ENCODE measurements at regions not wholly inside any gene's neighbourhood (a gene's known extent, or its start where the extent isn't known, plus 50 kb on each side); places are given as distances from the start of the nearest gene placed in this dataset.

- Histone ChIP-seq H3K4me2 (ENCODE audit: low read depth, low read length) (no peak overlapping the region), H3K79me2 (ENCODE audit: insufficient read depth, low read length) (no peaks in the 10 kb centered on the region), H2AFZ (ENCODE audit: low read length) (no peak overlapping the region), H3K9me3 (ENCODE audit: low read length) (no peaks in the 10 kb centered on the region), H3K36me3 (replicated peaks in 1 of 2; ENCODE audit: control insufficient read depth in 1 of 2, insufficient read depth in 2 of 2, low read length in 2 of 2) (no peaks in the 10 kb centered on the region), H3K27ac (ENCODE audit: extremely low read length, insufficient read depth, low read length) (no peak overlapping the region), H4K20me1 (ENCODE audit: insufficient read depth, low read length) (no peaks in the 10 kb centered on the region), H3K4me3 (replicated peaks in 1 of 3; ENCODE audit: insufficient read depth in 1 of 3, low read depth in 2 of 3, low read length in 3 of 3) (no peak overlapping the region), H3K27me3 (ENCODE audit: control insufficient read depth in 1 of 2, insufficient read depth in 2 of 2, low read length in 2 of 2) (no peaks in the 10 kb centered on the region; a peak in 1 of 5 replicates), H3K9ac (ENCODE audit: insufficient read depth, low read depth, low read length) (no peak overlapping the region), H3K4me1 (ENCODE audit: insufficient read depth, low read length) (no peaks in the 10 kb centered on the region)
- 62% methylated on average over 3 of the region's 3 CpGs for WGBS (ENCODE audit: low lambda C conversion rate)
- in situ Hi-C loops (cut with HindIII; ENCODE audit: extremely low pct_ligation_motif_present, low pct_unique_long_range_greater_than_20kb), result no loop called here
- no peak for DNase-seq (ENCODE audit: low spot score)
- TF ChIP-seq ZZZ3 (CRISPR knock-in tag; IDR thresholded peaks at IDR 0.05; ENCODE audit: borderline replicate concordance) (no peak), KAT8 (CRISPR knock-in tag; IDR thresholded peaks at IDR 0.05) (no peak), ZFAT (CRISPR knock-in tag; conservative IDR thresholded peaks at IDR 0.05) (no peak), ZNF484 (CRISPR knock-in tag; IDR thresholded peaks at IDR 0.05; ENCODE audit: borderline replicate concordance, low read depth) (no peak), ZNF780A (CRISPR knock-in tag; IDR thresholded peaks at IDR 0.05) (no peak), MLLT10 (CRISPR knock-in tag; IDR thresholded peaks at IDR 0.05) (no peak), FIP1L1 (IDR thresholded peaks at IDR 0.05; ENCODE audit: borderline replicate concordance, insufficient read depth, low read depth, low read length) (no peak), ZNF569 (CRISPR knock-in tag; IDR thresholded peaks at IDR 0.05; ENCODE audit: borderline replicate concordance) (no peak), ZNF34 (CRISPR knock-in tag; IDR thresholded peaks at IDR 0.05; ENCODE audit: borderline replicate concordance) (no peak), GLI4 (CRISPR knock-in tag; IDR thresholded peaks at IDR 0.05; ENCODE audit: borderline replicate concordance) (no peak)
- TF ChIP-seq, protein P1, sequence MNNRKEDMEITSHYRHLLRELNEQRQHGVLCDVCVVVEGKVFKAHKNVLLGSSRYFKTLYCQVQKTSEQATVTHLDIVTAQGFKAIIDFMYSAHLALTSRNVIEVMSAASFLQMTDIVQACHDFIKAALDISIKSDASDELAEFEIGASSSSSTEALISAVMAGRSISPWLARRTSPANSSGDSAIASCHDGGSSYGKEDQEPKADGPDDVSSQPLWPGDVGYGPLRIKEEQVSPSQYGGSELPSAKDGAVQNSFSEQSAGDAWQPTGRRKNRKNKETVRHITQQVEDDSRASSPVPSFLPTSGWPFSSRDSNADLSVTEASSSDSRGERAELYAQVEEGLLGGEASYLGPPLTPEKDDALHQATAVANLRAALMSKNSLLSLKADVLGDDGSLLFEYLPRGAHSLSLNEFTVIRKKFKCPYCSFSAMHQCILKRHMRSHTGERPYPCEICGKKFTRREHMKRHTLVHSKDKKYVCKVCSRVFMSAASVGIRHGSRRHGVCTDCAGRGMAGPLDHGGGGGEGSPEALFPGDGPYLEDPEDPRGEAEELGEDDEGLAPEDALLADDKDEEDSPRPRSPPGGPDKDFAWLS (CRISPR knock-in tag; IDR thresholded peaks at IDR 0.05; ENCODE audit: borderline replicate concordance), result no peak
- intact Hi-C loops (cut with micrococcal nuclease; ENCODE audit: unreplicated experiment), result no loop called here
- ATAC-seq, result no peak
- no peak for FAIRE-seq
- no TSS peak for BruUV-seq (replicated peaks)
- ChIA-PET CTCF (ENCODE audit: low intra/inter-chr PET ratio, low total read pairs) (no interaction called here), POLR2A (no interaction called here)
These were observed 278.1 kb downstream of the FRK start for GRCh38 chr6:115782612-115783011.

Data from HepG2 (cell line).